ENCODE measurements at regions not wholly inside any gene's neighbourhood (a gene's known extent, or its start where the extent isn't known, plus 50 kb on each side); places are given as distances from the start of the nearest gene placed in this dataset.

DNA sequence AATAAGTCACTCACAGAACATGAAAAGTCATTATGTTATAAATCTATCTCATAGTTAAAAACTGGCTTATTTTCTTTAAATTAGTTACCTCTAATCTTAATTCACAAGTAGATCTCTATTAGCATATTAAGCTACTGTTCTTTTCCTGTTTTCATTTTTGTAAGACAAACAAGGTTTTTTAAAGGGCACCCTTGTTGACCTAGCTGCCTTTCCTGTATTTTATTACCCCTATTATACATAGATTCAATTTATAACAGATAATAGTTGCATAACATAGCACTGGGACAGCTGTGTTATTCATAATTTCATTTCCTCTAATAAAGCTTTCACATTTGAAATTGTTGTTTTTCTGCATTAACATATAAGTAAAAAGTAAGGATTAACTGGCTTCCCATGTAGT lies 1500.7 kb upstream of the FLRT2 start:
- Histone ChIP-seq H3K4me3 (no peak overlapping the region), H3K27ac (no peak overlapping the region), H3K27me3 (no peaks in the 10 kb centered on the region), H4K20me1 (no peaks in the 10 kb centered on the region), H3K4me2 (peak overlapping the region in 5 of 11 experiments; percentile 4 to 66 (median 55); a peak in 7 of 22 replicates), H3K36me3 (no peaks in the 10 kb centered on the region), H3K9me3 (replicated peaks in 1 of 11) (no peaks in the 10 kb centered on the region), H3K9ac (no peak overlapping the region), H3K4me1 (peaks cover 0 to 17% (median 6%) of the 10 kb centered on the region in 10 experiments; a peak in 12 of 20 replicates)
- no peak for TF ChIP-seq Cebpa-rat (IDR thresholded peaks at IDR 0.05)

DNA sequence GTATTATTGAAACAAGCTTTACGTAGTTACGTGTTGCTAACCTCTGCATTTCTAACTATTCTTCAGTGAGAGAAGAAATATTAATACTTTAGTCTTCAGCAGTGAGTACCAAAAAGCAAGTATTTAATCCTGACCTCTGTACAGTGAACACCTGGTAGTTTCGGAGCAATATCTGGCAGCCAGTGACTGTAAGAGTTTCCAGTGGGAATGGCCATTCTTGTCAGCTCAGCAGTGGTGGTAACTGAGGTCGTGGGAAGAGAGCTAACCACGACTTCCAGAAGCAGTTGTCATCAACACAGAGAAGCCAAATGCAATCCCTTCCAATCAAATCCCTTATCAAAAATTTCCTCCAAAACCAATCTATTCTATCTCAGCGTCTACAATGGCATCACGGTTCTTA lies 1500.2 kb upstream of the FLRT2 start:
- Histone ChIP-seq H3K4me2 (peak overlapping the region in 7 of 11 experiments; percentile 4 to 77 (median 58); a peak in 13 of 22 replicates), H3K9ac (no peak overlapping the region), H3K27ac (no peak overlapping the region; a peak in 1 of 22 replicates), H4K20me1 (no peaks in the 10 kb centered on the region), H3K36me3 (no peaks in the 10 kb centered on the region), H3K4me1 (peaks cover 0 to 17% (median 6%) of the 10 kb centered on the region in 10 experiments; a peak in 12 of 20 replicates), H3K9me3 (replicated peaks in 1 of 11) (no peaks in the 10 kb centered on the region), H3K27me3 (no peaks in the 10 kb centered on the region), H3K4me3 (no peak overlapping the region)
- TF ChIP-seq Cebpa-rat (IDR thresholded peaks at IDR 0.05): no peak

DNA sequence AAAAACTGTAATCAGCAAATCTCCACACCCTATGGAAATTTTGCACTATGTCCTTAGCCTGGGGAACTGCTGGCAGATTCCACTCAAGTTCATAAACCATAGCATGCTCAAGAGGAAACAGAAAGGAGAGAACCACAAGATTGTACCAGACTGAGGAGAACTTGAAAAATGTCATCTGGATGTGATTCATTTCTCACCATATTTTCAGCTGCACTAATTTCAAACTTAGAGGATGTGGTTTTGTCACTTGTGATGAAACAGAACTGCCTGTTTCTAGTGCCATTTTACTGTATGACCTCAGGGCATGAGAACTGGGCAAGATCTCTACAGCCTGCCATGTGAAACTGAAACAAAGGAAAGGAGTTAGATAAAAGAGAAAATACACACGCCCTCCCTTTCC lies 1493.1 kb upstream of the FLRT2 start:
- no peaks in the 10 kb centered on the region for H3K36me3 ChIP-seq
- no peaks in the 10 kb centered on the region for H3K27me3 ChIP-seq
- H4K20me1 ChIP-seq: no peaks in the 10 kb centered on the region
- H3K27ac ChIP-seq: peak overlapping the region in 10 of 11 experiments; percentile 66 to 88 (median 78); a peak in 20 of 22 replicates
- H3K4me2 ChIP-seq: peak overlapping the region; percentile 31 to 85 (median 64)
- peak in 8 of 11 experiments; percentile 43 to 75 (median 60); a peak in 13 of 22 replicates for TF ChIP-seq Cebpa-rat (IDR thresholded peaks at IDR 0.05)
- H3K4me1 ChIP-seq: peaks cover 16 to 32% (median 25%) of the 10 kb centered on the region in 10 experiments
- peak overlapping the region in 7 of 11 experiments; percentile 35 to 63 (median 58); a peak in 11 of 22 replicates for H3K9ac ChIP-seq
- no peaks in the 10 kb centered on the region for H3K9me3 ChIP-seq (replicated peaks in 1 of 11)
- H3K4me3 ChIP-seq: peak overlapping the region in 4 of 10 experiments; percentile 13 to 37 (median 29); a peak in 5 of 20 replicates

DNA sequence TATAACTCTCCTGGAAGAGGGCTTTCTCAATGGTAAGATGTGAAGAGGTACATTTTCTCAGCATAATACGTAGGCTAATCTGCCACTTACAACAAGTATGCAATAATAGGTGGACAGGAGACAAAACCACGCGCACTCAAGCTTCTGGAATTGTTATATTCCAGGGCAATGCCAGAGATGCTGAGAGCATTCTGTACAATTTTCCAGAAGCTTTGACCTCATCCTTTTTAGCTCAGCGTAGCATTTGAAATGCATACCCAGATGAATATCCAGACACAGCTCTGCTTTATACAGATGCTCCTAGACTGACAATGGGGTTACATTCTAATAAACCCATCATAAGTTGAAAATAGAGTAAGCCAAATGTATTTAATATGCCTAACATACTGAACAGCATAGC lies 1492.4 kb upstream of the FLRT2 start:
- H3K9me3 ChIP-seq (replicated peaks in 1 of 11): no peaks in the 10 kb centered on the region
- H3K36me3 ChIP-seq: no peaks in the 10 kb centered on the region
- no peak for TF ChIP-seq Cebpa-rat (IDR thresholded peaks at IDR 0.05)
- peaks cover 16 to 32% (median 25%) of the 10 kb centered on the region in 10 experiments for H3K4me1 ChIP-seq
- H3K9ac ChIP-seq: peak overlapping the region in 6 of 11 experiments; percentile 35 to 63 (median 58); a peak in 9 of 22 replicates
- no peak overlapping the region; a peak in 1 of 20 replicates for H3K4me3 ChIP-seq
- H3K27me3 ChIP-seq: no peaks in the 10 kb centered on the region
- H3K4me2 ChIP-seq: peak overlapping the region; percentile 31 to 85 (median 64)
- peak overlapping the region in 10 of 11 experiments; percentile 66 to 88 (median 78); a peak in 20 of 22 replicates for H3K27ac ChIP-seq
- H4K20me1 ChIP-seq: no peaks in the 10 kb centered on the region

DNA sequence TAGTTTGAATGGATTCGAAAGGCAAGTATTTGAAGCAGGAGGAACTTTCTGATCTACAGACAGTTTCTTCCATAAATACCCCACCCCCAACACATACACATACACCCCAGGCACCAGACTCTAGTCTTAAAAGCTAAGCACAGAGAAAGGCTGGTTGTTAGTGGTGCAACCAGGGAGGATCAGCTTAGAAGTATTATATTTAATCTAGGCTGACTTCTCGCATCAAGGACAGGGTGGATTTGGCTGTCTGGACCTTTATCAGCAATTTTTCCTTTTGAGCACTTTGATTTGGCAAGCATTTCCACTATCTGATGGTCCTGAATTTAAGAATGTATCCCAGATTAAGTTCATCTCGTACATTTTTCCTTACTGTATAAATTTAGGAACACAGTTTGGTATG lies 1489.8 kb upstream of the FLRT2 start:
- Histone ChIP-seq H3K4me3 (no peak overlapping the region), H3K9me3 (replicated peaks in 1 of 11) (no peaks in the 10 kb centered on the region), H3K27ac (peak overlapping the region in 1 of 11 experiments; percentile 10; a peak in 1 of 22 replicates), H3K9ac (no peak overlapping the region), H3K4me1 (peaks cover 16 to 32% (median 25%) of the 10 kb centered on the region in 10 experiments), H4K20me1 (no peaks in the 10 kb centered on the region), H3K36me3 (no peaks in the 10 kb centered on the region), H3K27me3 (no peaks in the 10 kb centered on the region), H3K4me2 (no peak overlapping the region)
- TF ChIP-seq Cebpa-rat (IDR thresholded peaks at IDR 0.05): no peak

DNA sequence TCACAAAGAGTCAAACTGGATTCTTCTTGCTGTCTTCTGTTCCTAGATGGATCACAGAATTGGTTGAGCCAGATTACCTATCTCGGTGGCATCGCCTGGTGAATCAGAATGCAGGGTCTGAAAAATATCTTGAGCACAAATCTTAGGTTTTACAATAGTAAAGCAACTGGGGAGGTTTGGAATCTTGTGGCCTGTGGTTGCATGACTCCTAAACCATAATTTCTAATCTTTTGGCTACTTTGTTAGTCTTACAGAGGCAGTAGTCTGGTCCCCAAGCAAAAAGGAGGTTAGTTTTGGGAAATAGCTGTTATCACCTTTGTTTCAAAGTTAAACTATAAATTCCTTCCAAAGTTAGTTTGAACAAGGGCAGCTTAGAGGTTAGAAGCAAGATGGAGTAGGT lies 1488.5 kb upstream of the FLRT2 start:
- peaks cover 10 to 28% (median 17%) of the 10 kb centered on the region in 10 experiments; a peak in 19 of 20 replicates for H3K4me1 ChIP-seq
- no peak overlapping the region for H3K4me2 ChIP-seq
- no peak for TF ChIP-seq Cebpa-rat (IDR thresholded peaks at IDR 0.05)
- no peak overlapping the region for H3K9ac ChIP-seq
- no peak overlapping the region for H3K27ac ChIP-seq
- H3K4me3 ChIP-seq: no peak overlapping the region
- no peaks in the 10 kb centered on the region for H3K9me3 ChIP-seq (replicated peaks in 1 of 11)
- H3K36me3 ChIP-seq: no peaks in the 10 kb centered on the region
- no peaks in the 10 kb centered on the region for H4K20me1 ChIP-seq
- H3K27me3 ChIP-seq: no peaks in the 10 kb centered on the region

DNA sequence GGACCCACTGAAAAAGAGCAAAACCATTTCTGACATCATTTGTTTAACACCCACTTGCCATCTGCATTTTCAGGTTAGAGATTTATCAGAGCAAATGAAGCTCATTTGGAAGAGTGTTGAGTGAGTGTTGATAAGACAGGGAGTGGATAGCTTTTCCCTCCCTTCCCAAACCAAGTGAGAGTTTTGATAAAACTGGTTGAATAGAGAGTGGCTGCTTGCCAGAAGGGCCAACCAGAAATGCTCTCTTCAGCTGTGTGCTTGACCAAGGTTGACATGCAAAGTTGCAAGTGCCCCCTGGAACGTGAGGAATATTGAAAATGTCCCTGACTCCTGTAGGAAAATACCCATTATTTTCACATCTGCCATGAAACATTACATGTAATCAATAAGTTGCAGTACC lies 1487.0 kb upstream of the FLRT2 start:
- TF ChIP-seq Cebpa-rat (IDR thresholded peaks at IDR 0.05): no peak
- Histone ChIP-seq H3K4me2 (no peak overlapping the region), H3K9me3 (replicated peaks in 1 of 11) (no peaks in the 10 kb centered on the region), H4K20me1 (no peaks in the 10 kb centered on the region), H3K27me3 (no peaks in the 10 kb centered on the region), H3K36me3 (no peaks in the 10 kb centered on the region), H3K4me1 (peaks cover 0 to 13% (median 3%) of the 10 kb centered on the region in 10 experiments; a peak in 11 of 20 replicates), H3K9ac (no peak overlapping the region), H3K27ac (no peak overlapping the region), H3K4me3 (no peak overlapping the region)

DNA sequence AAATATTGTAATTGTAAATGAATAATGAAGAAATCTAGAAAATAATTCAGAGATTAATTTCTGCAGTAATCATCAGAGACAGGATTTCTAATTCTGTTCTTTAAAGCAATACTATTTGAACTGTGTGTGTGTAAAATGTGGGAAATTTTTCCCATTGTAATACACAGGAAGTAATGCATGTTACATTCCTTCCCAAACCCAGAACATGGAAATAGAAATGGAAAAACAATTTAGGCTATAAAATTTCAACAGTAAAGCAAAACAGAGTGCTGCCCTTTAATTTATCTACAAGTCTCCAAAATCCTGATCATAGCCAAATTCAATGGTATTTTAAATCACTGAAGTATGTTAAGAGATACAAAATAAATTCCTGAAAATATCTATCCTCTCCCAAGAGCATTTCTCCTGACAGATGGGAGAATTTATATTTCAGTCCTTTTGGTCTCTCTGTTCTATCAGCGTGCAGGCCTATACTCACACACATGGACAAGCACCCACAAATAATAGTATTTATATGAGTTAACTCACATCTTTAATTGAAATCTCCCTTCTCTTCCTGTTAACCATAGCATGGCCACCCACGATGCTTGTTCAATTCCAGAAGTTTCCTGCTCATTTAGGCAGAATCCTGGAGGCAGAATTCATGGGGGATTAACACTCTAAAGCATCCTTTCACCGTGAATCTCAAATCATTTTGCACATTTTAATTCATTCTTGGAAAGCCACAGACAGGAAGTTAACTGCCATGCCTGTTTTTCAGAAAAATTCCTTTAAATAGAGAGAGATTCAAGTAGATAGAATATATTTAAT lies 1465.4 kb upstream of the FLRT2 start:
- Histone ChIP-seq H3K36me3 (no peaks in the 10 kb centered on the region), H3K4me2 (peak overlapping the region in 1 of 11 experiments; percentile 7; a peak in 1 of 22 replicates), H3K4me3 (no peak overlapping the region), H4K20me1 (no peaks in the 10 kb centered on the region), H3K27ac (no peak overlapping the region), H3K27me3 (no peaks in the 10 kb centered on the region), H3K9me3 (replicated peaks in 1 of 11) (no peaks in the 10 kb centered on the region), H3K4me1 (0 out of 20 replicates have a peak, but pooled peaks cover 0 to 6% (median 0%) of the 10 kb centered on the region in 10 experiments), H3K9ac (no peak overlapping the region)
- TF ChIP-seq Cebpa-rat (IDR thresholded peaks at IDR 0.05): no peak

DNA sequence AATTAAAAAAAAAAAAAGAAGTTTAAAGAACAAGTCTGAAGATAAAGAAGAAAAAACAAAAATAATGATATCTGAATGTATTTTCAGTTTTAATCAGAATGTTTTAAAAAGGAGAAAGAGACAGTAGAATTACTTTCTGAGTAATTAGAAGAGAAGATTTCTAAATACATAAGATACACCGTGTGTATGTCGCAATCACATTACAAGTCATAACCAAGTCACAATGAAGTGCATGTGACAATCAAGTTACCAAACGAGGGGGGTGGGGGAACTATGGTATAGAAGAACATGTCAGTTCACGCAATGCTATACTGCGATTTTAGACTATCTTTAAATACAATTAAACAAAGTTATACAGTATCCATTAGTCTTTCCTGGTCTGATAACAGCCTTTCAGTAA lies 1464.1 kb upstream of the FLRT2 start:
- TF ChIP-seq Cebpa-rat (IDR thresholded peaks at IDR 0.05): peak in 4 of 11 experiments; percentile 17 to 71 (median 53); a peak in 9 of 22 replicates
- Histone ChIP-seq H3K27ac (no peak overlapping the region), H3K9me3 (replicated peaks in 1 of 11) (no peaks in the 10 kb centered on the region)

More for the DNA sequence above, 1464.1 kb upstream of the FLRT2 start:
- Histone ChIP-seq H3K4me2 (no peak overlapping the region), H3K4me3 (no peak overlapping the region), H3K4me1 (0 out of 20 replicates have a peak, but pooled peaks cover 0 to 6% (median 0%) of the 10 kb centered on the region in 10 experiments), H3K36me3 (no peaks in the 10 kb centered on the region), H4K20me1 (no peaks in the 10 kb centered on the region), H3K9ac (no peak overlapping the region), H3K27me3 (no peaks in the 10 kb centered on the region)

Measured in BLaER1 treated with 17β-estradiol and CSF1 and Interleukin-3, amounts not matched to agents 10 nM and 100 nM (cell line).